AG08395 (cell line): ENCODE measurements at regions not wholly inside any gene's neighbourhood (a gene's known extent, or its start where the extent isn't known, plus 50 kb on each side); places are given as distances from the start of the nearest gene placed in this dataset.
"Not testable (repeated sequence)": the region's sequence is repeated elsewhere in the genome, so short reads cannot be mapped to it uniquely, and the experiment has no call there.

Source experiments
- DNase-seq: peaks from one replicate; pipeline ENCODE4 v3.0.0; 2012; ENCODE audit warnings: mixed read lengths, low spot score

DNA sequence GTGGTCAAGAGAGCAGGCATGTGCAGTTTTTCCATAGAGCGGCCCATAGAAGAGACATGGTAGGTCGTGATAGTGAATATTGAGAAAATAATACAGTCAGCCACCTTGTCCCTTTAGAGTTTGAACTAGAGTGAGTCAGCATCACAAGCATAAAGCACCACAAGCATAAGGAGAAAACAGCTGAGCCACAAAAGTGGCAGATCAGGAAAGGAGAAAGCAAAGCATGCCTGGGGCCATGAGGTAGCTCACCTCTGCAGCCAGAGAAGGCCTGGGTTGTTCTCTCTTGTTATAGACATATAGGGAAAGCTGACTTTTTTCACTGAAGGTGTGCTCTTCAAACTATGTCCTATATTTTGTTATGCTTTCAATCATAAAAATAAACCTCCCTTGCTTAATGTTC is 879.0 kb downstream of the DSC3 start:
- DNase-seq = no peak

DNA sequence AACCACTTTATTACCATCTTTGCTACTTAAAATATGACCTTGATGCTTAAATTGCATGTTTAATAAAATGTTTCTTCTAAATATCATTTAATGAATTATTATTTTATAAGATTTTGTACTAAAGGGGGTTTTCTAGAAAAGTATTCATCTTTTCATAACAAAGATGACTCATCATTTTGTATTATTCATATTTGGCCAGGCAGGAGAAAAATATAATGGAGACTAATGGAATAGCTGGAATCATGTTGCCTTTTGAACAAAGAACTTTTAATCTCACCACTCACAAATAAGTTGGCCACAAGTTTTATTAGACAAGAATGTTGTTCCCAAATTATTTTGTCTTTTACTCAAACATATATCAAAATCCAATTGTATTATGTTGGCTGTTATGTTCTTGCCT is 882.4 kb downstream of the DSC3 start:
- no peak for DNase-seq

DNA sequence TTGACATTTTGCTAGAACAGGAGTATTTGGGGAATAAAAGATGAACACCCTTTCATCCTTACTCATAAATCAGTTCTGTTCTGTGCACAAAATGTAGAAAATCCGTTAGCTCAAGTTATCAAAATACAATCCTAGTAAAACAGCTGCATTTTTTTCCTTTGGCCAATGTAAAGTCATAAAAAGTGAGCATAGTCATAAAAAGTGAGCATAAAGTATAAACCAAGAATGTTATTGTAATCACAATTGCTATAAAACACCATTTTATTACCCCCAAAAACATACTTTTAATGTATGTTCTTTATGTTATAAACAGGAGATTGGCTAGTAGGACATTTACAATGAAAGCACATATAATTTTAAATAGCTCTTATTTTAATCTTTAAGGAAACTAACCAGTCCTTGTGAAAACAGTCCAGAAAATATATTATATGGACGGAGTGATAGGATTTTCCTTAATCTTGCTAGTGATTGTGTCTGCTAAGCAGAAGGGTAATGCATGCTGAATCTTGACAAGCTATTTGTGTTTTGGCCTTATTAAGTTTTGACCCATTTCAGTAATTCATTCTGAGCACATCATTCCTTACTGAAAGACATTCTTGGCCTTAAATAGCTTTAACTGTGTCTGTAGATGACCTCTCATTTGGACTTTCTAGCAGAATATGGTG is 891.8 kb downstream of the DSC3 start:
- no peak for DNase-seq

DNA sequence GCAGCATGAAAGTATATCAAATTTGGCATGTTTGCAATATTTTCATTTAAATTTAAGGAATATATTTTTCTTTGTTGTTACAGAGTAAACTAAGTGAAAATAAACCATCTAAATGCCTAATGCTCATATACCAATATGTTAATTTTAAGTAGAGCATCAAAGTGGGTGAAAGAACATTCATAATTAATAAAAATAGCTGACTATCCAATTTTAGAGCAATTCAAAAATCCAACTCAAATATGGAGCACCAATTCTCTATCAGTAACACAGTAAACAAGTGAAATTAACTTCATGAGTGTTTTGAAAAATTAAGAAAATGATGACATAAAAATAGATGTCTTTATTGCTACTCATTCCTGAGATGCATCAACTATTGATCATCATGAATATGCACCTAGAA is 893.0 kb downstream of the DSC3 start:
- DNase-seq = no peak

DNA sequence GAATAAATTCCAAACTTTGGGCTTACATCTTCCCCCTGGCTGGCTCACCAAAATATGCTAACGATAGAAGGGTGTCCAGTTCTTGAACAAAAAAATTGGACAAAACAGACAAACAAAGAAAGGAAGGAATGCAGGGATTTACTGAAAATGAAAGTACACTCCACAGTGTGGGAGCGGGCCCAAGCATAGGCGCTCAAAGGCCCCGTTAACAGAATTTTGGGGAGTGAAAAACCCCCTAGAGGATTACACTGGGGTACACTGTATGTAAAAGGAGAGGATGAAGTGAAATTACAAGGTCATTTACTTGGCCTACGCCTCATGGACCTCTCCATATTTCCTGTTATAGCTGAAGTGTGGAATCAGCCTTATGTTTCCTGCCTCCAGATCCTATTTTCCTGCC is 899.7 kb downstream of the DSC3 start:
- DNase-seq = no peak

DNA sequence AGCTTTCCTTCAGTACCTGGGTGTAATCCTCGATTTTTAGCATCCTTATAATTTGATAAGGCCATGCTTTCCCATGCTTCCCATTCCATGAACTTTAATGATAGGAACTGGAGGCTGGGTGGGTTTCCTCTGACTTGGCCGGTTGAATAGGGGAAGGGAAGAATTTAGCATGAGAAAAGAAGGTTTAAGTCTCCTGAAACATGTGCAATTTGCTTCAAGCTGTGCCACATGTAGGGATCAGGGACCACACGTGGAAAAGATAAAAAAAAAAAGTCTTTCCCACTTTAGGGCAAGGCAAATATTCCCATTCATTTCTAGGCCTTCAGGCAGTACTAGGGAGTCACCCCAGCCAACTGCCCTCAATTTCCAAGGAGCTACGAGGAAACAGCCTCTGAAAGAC is 900.3 kb downstream of the DSC3 start:
- DNase-seq = no peak

DNA sequence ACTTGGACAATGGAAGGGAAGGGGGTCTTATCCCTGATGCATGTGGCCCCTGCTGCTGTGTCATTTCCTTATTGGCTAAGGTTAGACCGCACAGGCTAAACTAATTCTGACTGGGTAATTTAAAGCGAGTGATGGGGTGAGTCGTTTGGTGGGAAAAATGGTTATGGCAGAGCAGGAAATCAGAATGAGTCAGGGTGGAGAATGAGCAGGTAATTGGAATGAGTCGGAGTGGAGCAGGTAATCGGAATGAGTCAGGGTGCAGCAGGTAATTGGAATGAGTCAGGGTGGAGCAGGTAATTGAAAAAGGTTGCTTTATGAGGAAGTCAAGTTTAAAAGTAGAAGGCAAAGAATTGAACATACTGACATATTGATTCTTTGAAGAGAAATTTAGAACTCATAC is 901.0 kb downstream of the DSC3 start:
- not testable (repeated sequence) for DNase-seq

DNA sequence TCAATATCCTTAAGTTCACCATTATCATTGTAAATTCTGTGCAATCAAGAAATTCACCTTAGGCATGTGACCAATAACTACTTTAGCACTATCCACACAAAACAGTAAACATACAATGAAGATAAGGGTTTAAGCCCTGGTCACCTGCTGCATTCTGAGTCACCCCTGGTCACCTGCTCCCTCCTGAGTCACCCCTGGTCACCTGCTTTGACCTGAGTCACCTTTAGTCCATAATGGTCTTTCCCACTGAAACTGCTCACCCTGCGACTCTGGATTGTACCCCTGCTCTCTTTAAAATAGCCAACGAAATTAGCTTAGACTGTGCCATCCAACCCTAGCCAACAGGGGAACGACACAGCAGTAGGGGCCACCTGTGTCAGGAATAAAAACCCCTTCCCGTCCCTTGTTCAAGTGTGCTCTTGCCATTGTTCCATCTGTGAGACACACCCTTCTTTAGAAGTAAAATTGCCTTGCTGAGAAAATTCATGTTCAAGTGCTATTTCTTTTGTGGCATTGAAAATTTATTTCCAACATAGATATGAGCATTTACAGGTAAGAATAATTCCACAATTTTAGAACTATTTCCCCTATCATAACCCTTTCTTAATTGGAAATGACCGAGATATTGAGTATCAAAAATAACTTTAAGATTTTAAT is 902.8 kb downstream of the DSC3 start:
- no peak for DNase-seq

DNA sequence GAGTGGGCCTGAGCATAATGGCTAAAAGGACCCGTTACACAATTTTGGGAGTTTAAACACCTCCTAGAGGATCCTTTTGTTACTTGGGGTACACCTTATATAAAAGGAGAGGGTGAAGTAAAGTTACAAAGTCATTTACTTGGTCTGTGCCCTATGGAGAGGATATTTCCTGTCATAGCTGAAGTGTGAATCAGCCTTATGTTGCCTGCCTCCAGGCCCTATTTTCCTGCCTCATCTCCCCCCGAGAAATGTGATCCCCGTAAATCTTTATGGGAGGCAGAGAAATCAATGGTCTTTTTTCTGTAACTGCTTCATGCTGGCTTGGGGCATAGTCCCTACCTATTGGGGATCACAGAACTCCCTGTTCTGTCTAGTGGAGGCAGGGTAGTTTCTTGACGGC is 906.6 kb downstream of the DSC3 start:
- no peak for DNase-seq

DNA sequence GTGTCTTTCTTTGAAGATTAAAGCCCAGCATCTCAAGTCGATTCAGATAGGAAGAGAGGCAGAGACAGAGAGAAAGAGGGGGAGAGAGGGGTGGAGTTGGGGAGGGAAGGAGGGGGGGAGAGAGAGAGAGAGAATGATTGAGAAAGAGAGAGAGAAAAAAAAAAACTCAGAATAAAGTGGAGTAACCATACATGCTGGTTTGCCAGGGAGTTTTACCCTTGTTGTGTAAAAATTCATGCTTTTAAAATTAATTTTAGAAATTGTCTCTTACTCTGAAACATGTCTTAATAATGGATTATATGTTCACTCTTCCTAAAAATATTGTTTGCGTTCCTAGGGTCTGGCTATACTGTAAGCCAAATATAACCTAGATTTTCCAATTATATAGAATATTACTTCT is 908.5 kb downstream of the DSC3 start:
- no peak for DNase-seq

DNA sequence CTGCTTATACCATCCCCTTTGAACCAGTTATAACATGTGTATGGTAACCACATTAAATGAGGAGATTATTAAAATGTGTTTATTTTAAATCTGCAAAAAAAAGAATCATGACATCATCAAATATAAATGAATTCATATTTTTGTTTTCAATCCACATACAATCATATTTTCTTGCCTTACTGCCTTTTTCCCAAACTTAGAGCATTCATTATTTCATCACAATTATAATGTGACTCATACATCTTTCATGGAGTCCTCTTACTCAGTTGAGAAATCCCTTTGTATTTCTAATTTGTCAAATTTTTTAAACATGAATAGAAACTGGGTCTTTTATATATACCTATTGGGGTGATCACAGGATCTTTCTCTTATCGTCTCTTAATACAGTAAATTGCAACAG is 909.6 kb downstream of the DSC3 start:
- DNase-seq = no peak

DNA sequence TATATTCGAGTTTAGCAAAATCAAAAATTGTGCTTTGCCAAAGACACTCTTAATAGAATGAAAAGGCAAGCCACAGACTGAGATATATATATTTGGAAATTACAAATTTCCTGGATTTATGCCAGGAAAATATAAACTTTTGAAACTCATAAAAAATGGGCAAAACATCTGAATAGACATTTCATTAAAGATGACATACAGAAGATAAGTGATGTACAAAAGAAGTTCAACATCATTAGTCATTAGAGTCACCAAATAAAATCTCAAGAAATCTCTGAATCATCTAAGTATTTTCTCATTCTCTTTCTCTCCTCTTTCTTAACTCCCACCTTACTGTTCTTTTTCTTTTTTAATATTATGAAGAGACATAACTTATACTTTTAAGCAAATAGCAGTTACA is 921.1 kb downstream of the DSC3 start:
- DNase-seq = no peak

DNA sequence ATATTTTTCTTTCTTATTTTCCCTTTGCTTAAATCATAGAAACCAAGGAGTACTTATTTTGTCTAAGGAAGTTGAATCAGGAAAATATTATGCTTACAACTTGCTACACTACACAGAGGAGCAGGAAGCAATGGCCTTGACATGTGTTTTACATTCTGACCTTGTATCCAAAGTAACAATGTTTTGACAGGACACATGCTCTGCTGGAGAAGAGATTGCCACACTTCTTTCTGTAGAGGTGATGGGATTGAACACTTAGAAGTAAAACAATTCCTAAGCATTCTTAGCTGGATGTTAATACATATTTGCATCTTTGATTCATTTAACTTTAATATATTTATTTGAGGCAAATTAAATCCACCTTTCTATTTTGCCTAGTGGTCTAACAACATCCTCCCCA is 929.1 kb downstream of the DSC3 start:
- DNase-seq = no peak

DNA sequence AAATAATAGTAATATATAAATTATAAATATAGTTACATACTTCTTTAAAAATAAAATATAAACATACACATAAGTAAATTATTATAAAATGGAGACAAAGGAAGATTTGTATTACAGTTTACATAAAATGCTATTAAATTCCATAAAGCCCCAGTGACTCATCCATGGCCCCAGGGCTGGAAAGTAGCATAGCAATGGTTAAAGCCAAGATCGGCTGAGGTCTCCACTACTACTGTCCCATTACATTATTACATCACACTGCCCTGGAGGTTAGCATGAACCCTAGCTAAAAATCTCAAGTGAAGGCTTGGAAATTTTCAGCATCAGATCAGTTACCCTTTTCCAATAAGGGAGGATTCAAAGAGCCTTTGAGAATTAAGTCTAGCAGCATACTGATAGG is 936.2 kb downstream of the DSC3 start:
- no peak for DNase-seq

DNA sequence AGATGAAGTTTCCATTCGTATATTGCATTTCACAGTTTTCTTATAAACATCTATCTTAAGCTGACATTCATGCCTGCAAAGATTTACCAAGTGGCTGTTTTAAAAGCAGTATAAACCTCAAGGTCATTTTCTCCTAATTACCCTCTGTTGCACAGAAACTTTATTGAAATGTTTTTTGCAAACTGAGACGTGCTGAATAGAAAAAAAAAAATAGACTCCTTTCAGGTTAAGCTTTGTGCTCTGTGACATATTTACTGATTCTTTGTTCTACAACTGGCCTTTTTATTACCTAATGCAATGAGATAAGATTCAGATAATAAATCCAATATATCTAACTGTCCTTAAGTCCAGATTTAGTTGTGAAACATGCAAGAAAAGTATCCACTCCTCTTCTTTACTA is 938.7 kb downstream of the DSC3 start:
- no peak for DNase-seq

DNA sequence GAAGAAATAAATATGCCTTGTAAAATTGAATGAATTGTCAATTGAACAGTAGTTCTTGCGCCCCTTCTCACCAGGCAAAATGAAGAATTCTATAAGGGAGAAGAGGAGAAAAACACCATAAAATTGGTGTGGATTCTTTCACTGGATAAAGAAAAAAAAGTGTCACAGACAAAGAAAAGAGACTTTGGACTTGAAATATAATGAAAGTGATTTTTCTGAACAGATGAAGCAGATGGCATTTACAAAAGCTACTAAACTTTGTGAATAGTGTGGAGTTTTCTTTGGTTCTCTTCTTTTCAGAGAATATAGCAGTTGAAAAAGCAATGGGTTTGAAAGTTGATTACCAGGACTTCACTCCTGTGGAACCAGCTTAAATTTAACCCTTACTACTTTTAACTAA is 945.7 kb downstream of the DSC3 start:
- DNase-seq = no peak

DNA sequence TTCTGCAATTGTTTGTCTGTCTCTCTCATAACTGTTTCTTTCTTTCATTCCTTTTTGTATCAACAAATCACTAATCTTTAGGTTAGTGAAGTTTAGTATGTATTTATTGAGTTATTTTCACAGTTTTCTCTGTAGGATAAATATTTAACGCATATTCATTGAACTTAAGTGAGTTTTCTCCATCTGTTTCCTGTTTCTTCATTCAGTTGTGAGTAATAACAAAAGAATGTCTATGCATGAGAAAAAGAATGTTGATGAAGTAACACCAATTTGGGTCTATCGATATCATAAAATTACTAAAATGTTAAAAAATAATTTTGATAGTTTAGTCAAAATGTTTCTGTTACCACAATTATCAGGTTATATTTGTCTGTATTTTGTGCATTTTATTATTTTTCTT is 948.0 kb downstream of the DSC3 start:
- DNase-seq = no peak

DNA sequence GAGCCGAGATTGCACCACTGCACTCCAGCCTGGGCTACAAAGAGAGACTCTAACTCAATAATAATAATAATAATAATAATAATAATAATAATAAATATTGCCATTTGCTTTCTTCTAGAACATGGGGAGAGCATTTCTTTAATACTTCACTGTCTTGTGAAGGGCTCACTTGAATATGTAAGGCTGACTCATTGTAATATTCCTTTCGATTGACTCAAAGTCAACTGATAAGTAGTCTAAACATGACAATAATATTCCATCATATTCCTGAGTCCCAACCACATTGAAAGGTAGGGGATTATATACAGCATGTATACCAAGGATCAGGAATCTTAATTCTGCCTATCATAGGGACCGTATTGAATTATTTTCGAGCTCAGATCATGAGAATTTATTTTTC is 949.2 kb downstream of the DSC3 start:
- no peak for DNase-seq

DNA sequence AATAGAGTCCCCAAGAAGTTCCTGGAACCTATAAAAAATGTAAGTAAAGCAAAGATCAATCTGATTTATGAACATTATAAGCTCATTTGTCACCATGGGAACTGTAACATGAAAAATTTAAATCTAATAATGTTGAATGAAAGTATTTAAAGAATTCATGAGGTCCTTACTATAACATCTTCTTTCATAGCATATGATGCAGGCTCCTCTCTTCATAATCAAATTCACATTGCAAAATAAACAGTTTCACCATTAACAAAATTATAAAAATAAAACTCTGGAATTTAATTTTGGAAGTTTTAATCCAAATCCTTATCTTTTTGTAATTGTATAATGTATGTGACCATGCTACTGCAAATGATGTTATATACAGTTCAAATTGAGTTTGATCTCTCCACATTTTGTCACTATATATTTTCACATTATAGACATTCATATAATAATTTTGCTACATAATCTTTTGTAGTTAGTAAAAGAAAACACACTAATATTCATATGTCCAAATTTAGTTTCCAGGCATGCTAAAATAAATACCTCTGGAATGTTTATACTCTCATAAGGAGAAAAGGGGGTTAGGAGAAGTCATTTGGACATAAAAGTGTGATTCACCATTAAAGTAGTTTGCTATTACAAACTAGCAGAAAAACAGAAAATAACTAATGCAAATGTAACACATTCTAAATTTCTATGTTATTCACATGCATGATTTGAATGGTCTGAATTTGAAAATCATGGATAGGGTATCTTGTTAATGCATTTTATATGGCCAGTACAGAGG is 954.1 kb downstream of the DSC3 start:
- no peak for DNase-seq

DNA sequence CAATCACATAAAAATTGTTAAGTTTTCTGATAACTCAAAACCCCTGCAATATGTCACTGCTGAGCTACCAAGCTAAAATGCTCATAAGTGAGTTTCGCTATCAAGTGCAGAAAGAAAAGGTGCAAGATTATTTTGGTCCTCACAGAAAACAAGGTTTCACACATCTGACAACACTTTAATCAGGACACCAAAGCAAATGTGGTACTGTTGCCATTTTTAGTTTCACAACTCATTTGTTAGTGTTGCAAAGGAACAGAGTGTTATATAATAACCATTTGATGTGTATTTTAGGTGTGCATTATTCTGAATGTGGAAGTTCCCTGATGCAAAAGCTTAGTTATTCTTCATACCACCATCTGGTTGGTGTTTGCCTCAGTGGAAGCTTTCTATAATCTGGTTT is 956.2 kb downstream of the DSC3 start:
- no peak for DNase-seq

DNA sequence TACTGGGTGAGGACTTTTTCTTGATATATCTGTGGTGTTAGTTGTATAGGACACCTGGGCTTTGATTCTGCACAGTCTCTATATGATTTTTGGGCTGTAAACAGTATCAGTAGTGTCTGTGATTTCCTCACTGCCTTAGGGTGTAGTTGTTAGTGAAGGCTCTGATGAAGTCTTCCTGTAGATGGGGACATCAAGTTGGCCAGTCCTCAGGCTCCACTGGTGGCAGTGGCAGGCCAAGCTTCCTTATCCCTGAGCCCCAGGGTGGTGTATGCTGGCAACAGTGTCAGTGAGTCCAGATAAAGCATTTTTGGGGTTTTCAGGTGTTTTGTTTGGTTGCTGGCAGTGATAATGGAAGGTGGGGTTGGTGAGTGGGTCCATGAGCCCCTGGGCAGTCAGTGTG is 961.4 kb downstream of the DSC3 start:
- no peak for DNase-seq

DNA sequence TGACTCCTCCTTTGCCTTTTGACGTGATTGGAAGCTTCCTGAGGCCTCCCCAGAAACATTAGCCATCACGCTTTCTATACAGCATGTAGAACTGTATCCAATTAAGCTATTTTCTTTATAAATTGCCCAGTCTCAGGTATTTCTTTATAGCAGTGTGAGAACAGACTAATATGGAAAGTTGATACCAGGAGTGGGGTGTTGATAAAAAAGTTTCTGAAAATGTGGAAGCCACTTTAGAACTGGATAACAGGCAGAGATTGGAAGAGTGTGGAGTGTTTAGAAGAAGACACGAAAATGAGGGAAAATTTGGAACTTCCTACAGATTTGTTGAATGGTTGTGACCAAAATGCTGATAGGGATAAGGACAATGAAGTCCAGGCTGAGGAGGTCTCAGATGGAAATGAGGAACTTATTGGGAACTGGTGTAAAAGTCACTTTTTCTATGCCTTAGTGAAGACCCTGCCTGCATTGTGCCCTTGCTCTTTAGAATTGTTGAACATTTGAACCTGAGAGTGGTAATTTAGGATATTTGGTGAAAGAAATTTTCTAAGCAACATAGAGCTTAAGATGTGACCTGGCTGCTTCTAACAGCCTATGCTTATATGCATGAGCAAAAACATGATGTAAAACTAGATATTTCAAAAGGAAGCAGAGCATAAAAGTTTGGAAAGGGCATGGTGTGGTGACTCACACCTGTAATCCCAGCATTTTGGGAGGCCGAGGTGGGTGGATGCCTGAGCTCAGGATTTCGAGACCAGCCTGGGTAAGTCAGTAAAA is 969.7 kb downstream of the DSC3 start:
- DNase-seq = no peak

DNA sequence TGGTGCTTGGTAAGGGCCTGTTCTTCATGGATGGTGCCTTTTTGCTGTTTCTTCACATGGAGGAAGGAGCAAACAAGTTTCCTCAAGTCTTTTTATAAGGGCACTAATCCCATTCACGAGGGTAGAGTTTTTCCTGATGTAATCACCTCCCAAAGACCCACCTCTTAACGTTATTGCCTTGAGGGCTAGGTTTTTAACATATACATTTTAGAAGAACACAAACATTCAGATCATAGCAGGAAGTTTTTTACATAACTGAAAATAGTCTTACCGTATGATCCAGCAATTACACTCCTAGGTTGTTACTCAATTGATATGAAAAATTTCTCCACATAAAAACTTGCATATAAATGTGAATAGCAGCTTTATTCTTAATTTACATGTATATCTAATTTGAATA is 976.3 kb downstream of the DSC3 start:
- no peak for DNase-seq
